Esophagus squamous epithelium (tissue), 4 donors: ENCODE measurements at regions not wholly inside any gene's neighbourhood (a gene's known extent, or its start where the extent isn't known, plus 50 kb on each side); places are given as distances from the start of the nearest gene placed in this dataset.

ENCODE experiments used
- CTCF ChIP-seq, 6 experiments: fragments of 450-650 bp in 4 of 6; fragments of 200-600 bp in 2 of 6; sonication (generic) in 2 of 6; IDR thresholded peaks; one replicate each; pipeline ENCODE4 v1.5.1; 2016 to 2019; ENCODE audit warnings: antibody characterized with exemption in 6 of 6, mild to moderate bottlenecking in 4 of 6, moderate library complexity in 4 of 6
- POLR2A ChIP-seq, 4 donors: fragments of 450-650 bp; IDR thresholded peaks; one replicate each; pipeline ENCODE4 v1.6.1; 2017; ENCODE audit warnings: antibody characterized with exemption in 4 of 4, mild to moderate bottlenecking in 4 of 4, moderate library complexity in 3 of 4

GRCh38 chr5:18023275-18023674, 389.0 kb downstream of the TAF11L14 start:
- TF ChIP-seq CTCF (IDR thresholded peaks at IDR 0.05) = no peak
- no peak for TF ChIP-seq POLR2A (IDR thresholded peaks at IDR 0.05)
